ENCODE measurements at regions not wholly inside any gene's neighbourhood (a gene's known extent, or its start where the extent isn't known, plus 50 kb on each side); places are given as distances from the start of the nearest gene placed in this dataset.
A peak's percentile ranks its signal among the peaks of the same experiment; 100 is the strongest.
"Not testable (repeated sequence)": the region's sequence is repeated elsewhere in the genome, so short reads cannot be mapped to it uniquely, and the experiment has no call there.

DNA sequence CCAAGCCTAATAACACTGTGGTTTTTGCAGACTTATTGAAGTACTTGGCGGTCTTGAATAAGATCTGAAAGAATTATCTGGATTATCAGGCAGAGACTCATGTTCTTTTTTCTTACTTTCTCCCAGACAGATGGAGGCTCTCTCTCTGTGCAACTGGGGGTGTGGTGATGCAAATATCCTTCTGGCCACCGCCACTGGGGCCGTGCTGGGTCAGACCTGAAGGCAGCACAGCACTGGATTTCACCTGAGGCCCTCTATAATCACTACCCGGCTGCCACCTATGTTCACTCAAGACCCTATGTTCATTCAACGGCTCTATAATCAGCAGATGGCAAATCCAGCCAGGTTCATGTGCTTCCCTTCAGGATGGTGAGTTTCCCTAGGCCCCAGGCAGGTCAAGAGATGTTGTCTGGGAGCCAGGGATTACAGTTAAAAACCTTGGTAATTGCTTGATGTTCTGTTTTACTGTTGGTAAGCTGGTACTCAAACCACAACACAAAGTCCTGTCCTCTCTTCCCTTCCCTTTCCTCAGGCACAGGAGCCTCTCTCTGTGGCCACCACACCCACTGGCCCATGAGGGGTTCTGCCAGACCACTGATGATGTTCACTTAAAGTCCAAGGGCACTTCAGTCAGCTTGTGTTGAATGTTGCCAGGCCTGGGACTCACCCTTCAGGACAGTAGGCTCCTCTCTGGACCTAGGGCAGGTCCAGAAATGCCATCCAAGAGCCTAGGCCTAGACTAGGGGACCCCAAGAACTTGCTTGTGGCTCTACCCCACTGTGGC, 205.3 kb upstream of the GCFC2 start:
- no peak for TF ChIP-seq CTCF (conservative IDR thresholded peaks at IDR 0.05; ENCODE audit: low read depth, low read length)
- DNase-seq (ENCODE audit: low read depth) = no peak
- H3K4me3 ChIP-seq (ENCODE audit: low read depth, low read length) = no peak overlapping the region

GRCh38 chr2:75896779-75897366, 186.2 kb upstream of the GCFC2 start:
- no peak for DNase-seq (ENCODE audit: low read depth)
- no peak overlapping the region for H3K4me3 ChIP-seq (ENCODE audit: low read depth, low read length)
- peak; percentile 3 for TF ChIP-seq CTCF (conservative IDR thresholded peaks at IDR 0.05; ENCODE audit: low read depth, low read length)

DNA sequence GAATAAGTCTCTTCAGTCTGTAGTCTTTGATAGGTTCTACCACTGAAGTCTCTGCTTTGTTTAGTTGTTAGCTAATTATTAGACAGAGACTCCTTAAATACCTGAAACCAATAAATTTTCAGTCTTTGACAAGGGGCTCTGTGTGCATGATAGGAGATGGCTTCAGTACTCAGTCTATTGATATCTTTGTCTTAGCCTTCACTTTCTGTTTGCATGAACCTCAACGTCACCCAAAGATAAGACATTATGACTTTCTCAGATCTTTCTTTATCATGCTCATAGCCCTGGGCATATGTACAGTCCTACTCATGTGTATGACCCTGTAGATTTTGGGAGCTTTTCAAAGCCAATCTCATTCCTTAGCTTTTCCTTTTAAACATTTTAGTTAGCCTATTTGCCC, 183.5 kb upstream of the GCFC2 start:
- DNase-seq (ENCODE audit: low read depth) = no peak
- TF ChIP-seq CTCF (conservative IDR thresholded peaks at IDR 0.05; ENCODE audit: low read depth, low read length) = no peak
- no peak overlapping the region for H3K4me3 ChIP-seq (ENCODE audit: low read depth, low read length)

- no peak for TF ChIP-seq CTCF (conservative IDR thresholded peaks at IDR 0.05; ENCODE audit: low read depth, low read length)
- no peak for DNase-seq (ENCODE audit: low read depth)
- H3K4me3 ChIP-seq (ENCODE audit: low read depth, low read length) = no peak overlapping the region
Measured at GRCh38 chr2:75892490-75892889, 181.8 kb upstream of the GCFC2 start.

GRCh38 chr2:75882530-75882929, 171.8 kb upstream of the GCFC2 start:
- no peak for DNase-seq (ENCODE audit: low read depth)
- TF ChIP-seq CTCF (conservative IDR thresholded peaks at IDR 0.05; ENCODE audit: low read depth, low read length) = no peak
- no peak overlapping the region for H3K4me3 ChIP-seq (ENCODE audit: low read depth, low read length)

DNA sequence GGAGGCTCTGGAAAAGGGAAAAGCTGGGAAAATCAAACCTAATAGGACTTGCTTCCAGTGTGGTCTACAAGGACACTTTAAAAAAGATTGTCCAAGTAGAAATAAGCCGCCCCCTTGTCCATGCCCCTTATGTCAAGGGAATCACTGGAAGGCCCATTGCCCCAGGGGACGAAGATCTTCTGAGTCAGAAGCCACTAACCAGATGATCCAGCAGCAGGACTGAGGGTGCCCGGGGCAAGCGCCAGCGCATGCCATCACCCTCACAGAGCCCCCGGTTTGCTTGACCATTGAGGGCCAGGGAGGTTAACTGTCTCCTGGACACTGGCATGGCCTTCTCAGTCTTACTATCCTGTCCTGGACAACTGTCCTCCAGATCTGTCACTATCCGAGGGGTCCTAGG, 164.9 kb upstream of the GCFC2 start:
- DNase-seq (ENCODE audit: low read depth); H3K4me3 ChIP-seq (ENCODE audit: low read depth, low read length): not testable (repeated sequence)

DNA sequence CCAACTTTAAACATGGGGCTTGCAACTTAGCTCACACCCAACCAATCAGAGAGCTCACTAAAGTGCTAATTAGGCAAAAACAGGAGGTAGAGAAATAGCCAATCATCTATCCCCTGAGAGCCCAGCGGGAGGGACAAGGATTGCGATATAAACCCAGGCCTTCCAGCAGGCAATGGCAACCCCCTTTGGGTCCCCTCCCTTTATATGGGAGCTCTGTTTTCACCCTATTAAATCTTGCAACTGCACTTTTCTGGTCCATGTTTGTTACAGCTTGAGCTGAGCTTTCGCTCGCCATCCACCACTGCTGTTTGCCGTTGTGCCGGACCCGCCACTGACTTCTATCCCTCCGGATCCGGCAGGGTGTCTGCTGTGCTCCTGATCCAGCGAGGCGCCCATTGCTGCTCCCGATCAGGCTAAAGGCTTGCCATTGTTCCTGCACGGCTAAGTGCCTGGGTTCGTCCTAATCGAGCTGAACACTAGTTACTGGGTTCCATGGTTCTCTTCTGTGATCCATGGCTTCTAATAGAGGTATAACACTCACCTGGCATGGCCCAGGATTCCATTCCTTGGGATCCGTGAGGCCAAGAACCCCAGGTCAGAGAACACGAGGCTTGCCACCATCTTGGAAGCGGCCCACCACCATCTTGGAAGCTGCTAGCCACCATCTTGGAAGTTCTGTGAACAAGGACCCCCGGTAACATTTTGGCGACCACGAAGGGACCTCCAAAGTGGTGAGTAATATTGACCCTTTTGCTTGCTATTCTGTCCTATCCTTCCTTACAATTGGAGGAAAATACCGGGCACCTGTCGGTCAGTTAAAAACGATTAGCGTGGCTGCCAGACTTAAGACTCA, 161.3 kb upstream of the GCFC2 start:
- DNase-seq (ENCODE audit: low read depth); H3K4me3 ChIP-seq (ENCODE audit: low read depth, low read length): not testable (repeated sequence)
